GM18508 (cell line): ENCODE measurements at regions not wholly inside any gene's neighbourhood (a gene's known extent, or its start where the extent isn't known, plus 50 kb on each side); places are given as distances from the start of the nearest gene placed in this dataset.
"Not testable (repeated sequence)": the region's sequence is repeated elsewhere in the genome, so short reads cannot be mapped to it uniquely, and the experiment has no call there.

Source experiments
- ATAC-seq: cut with Tn5 transposase; IDR thresholded peaks from one replicate; pipeline ENCODE4 v1.9.1; 2021; ENCODE audit warnings: moderate number of reproducible peaks; ENCODE audit not compliant: insufficient read depth, unreplicated experiment

DNA sequence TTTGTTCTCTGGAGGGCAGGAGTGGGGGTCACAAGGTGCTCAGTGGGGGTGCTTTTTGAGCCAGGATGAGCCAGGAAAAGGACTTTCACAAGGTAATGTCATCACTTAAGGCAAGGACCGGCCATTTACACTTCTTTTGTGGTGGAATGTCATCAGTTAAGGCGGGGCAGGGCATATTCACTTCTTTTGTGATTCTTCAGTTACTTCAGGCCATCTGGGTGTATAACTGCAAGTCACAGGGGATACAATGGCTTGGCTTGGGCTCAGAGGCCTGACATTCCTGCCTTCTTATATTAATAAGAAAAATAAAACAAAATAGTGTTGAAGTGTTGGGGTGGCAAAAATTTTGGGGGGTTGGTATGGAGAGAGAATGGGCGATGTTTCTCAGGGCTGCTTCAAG, 841.8 kb downstream of the SLITRK5 start:
- not testable (repeated sequence) for ATAC-seq

DNA sequence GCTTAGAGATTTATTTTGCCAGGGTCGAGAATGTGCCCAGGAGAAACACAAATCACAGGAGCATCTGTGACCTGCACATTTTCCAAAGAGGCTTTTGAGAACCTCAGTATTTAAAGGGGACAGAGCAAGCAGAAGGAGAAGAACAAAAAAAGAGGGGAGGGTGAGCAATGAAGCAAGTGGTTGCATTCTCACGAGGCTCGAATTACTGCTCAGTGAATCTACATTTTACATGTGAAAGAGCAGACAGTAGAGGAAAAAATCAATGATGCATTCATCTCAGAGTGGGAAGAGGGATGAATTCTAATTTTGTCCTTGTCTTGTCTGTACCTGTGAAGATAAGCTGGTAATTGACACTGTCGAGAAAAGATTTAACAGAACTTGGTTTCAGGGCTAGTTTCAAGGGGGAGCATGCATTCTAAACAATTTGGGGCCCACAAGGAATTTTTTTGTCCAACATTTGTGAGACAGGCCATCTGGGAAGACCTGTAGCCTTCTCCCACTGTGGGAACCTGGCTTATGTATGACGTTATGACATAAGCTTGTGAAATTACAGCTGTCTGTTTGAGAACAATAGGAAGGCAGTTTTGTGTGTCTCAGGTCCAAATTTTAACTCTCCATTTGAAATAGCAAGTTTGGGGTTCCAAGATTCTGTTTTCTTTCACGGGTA, 855.1 kb downstream of the SLITRK5 start:
- ATAC-seq, result no peak

GRCh38 chr13:88526853-88527215, 855.7 kb downstream of the SLITRK5 start:
- no peak for ATAC-seq

DNA sequence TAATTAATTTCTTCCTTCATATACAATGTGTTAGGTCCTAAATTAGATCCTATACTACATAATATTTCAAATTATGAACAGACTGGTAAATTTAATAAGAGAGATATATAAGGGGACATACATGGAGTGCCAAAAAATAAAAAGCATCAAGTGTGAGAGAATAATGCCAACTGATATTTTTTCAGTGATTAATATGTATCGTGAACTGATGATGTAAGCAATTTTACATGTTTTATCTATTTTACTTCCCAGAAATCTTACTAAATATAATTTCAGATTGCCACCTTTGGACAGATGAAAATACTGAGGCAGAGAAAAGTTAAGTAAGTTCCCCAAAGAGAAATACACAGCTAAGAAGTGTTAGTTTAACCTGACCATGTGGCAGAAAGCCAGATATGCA, 870.8 kb downstream of the SLITRK5 start:
- no peak for ATAC-seq

DNA sequence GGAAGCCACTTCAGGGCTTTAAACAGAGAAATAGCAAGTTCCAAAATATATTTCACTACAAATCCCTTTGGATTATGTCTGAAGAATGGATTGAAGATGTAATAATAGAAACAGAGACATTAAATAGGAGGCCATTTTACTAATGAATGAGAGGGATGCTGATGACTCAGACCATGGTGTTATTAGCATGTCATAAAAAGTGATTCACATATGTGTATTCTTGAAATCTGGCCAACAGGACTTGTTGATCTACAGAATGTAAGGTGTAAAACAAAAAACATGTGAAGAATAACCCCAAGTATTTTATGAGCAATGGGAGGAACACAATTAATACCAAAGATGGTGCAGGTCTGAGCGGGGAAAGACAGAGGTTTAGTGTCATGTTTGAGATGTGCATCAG, 873.7 kb downstream of the SLITRK5 start:
- ATAC-seq, result no peak

DNA sequence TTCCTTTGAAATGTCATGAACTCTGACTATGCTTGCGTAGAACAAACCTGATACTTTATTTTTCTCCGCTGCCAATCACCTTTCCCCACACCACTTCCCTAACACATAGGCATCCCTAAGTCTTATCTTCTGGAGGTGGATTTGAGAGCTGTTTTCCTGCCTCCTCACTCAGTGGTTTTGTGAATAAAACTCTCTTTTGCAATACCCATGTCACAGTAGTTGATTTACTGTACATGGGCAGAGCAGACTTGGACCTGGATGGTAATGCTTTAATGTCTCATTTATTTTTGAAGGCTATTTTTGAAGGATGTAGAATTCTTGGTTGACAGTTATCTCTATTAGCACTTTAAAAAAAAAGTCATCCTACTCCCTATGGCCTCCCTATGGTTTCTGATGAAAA, 881.8 kb downstream of the SLITRK5 start:
- ATAC-seq, result no peak

- ATAC-seq, result no peak
Observed at GRCh38 chr13:88565566-88565965, 894.4 kb downstream of the SLITRK5 start.

DNA sequence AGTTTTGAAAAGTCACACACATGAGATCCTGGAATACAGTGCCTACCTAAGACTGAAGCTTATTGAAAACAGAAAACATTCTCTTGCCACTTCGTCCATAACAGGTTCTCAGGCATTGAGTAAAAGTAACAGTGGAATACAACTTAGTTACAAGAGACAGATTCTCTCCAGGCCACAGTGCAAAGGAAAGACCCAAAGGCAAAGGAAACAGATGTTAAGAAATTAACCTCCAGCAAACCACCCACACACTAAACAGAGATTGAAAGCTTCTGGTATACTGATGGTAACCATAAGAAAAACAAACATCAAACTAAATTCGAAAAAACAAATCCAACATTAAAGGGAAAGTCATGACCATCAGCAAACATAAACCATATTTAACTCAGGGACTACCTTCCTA, 914.7 kb downstream of the SLITRK5 start:
- ATAC-seq, result no peak

- ATAC-seq, result no peak
Observed at GRCh38 chr13:88586263-88586662, 915.1 kb downstream of the SLITRK5 start.

GRCh38 chr13:88590574-88590973, 919.4 kb downstream of the SLITRK5 start:
- ATAC-seq, result no peak

GRCh38 chr13:88592105-88592504, 920.9 kb downstream of the SLITRK5 start:
- ATAC-seq, result no peak

DNA sequence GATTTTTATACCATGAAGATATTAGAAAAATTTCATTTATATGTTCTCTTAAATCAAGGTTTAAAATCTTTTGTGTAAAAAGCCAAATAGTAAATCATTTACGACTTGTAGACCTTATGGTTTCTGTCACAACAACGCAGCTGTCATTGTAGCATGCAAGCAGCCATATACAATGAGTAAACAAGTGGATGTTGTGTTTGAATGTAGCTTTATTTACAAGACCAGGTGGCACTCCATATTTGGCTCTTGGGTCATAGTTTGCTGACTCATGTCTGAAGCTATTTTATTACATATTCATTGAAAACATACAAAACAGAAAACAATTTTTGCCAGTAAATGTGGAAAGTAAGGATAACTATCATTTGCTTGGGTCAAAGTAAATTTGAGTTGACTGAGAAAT, 930.8 kb downstream of the SLITRK5 start:
- ATAC-seq, result no peak

DNA sequence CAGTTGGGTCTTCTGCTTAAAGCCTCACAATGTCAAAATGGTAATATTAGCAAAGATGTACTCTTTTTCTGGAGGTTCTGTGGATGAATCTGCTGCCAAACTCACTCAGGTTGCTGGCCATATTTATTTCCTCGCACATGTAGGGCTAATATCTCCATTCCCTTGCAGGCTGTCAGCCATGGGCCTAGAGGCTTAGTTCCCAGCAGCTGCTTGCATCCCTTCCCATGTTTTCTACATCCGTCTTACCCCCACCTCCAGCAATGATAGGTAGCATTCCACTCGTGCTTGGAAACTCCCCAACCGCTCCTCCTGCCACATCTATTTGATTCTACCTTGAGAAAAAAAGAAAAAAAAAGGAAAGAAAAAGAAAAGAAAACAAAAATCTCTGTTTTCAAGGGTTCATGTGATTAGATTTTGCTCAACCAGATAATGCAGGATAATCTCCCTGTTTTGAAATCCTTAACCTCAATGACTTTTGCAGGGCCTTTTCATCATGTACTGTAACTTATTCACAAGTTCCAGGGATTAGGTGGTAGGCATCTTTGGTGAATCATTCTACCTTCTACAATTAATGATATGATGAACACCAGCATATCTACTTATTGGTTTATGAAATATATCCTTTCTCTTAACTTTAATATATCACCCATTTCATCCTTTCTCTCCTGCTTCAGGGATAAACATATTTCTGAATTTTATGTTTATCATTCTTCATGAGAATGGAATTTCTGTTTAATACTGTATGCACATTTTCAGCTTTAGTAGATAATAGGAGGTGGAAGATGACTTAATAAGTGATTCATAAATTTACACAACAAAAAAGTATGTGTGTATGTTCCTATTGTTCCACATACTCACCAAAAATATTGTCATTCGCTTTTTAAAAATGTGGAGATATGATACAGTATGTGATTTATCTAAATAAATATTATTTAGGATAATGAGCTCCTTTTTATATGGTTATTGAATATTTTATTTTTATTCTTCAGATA, 931.9 kb downstream of the SLITRK5 start:
- no peak for ATAC-seq

DNA sequence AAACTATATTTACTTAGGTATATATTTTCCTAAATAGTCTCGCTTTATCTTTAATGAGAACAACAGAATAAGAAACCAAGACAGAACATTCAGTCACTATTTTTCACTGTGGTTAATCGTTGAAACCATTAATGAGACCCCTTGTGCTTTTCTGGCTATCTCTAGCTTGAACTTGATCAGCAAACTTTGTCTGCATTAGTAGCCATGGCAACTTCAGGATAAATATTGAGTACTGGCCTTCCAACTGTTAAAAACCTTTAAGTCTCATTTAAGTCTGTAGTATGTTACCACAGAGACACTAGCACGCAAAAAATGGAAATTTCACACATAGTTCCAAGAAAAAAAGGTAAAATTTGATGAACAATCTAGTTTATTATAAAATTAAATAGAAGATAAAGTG, 946.0 kb downstream of the SLITRK5 start:
- no peak for ATAC-seq

DNA sequence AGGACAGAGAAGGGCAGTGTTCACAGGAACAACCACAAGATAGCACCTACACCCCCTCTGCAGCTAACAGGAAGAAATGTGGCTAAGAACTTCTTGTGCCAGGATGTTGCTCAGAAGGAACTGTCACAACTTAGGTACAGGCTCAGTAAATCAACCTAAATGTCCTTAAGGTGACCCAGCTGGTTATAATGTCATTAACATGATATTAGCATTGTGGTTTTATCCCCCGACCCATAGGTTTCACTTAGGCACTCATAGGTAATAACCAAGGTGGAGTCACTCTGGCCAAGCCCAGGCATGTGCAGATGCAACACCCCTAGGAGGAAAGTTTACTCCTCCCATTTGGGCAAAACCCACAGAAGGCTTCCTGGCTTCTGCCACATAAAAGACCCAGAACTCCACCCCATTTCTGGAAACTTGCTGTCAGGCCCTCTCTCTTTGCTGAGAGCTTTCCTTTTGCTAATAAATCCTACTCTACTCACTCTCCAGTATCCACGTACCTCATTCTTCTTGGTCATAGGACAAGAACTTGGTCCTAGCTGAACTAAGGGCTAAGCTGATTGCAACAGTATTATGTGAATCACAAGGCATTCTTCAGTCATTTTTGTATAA, 951.3 kb downstream of the SLITRK5 start:
- no peak for ATAC-seq

DNA sequence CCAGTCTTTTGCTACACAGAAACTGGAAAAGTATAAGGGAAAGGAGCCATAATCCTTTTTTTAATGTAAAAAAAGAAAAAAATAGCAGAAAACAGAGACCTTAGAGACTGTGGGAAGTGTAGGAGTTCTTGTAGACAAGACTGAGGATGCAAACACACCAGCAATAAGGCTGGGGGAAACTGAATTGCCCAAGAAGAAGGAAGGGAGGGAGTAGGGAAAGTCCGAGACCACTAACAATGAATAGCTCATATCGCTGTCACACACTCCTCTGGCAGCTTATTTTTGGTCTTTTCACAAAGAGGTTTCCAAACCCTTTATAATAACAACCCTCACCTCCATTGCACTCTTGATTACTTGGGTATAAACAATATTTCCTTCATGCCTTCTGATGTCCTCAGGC, 952.0 kb downstream of the SLITRK5 start:
- ATAC-seq, result no peak

- ATAC-seq, result no peak
Observed at GRCh38 chr13:88627071-88627470, 955.9 kb downstream of the SLITRK5 start.

DNA sequence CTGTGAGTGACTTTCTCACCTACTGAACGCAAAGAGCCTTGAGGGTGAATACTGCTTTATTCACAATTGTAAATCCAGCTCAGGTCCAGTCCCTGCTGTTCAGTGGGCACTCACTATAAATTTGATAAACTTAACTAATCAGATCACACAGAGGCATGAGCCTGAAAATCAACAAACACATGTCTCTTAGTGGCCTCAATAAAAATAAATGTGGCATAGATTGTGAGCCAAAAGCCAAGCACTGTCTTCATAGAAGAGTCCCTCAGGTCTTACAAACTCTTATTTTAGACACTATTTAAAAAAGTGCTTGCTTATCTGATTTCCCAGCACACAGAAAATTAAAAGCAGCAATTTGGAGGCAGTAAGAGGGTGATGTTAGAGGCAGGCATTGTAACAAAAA, 957.7 kb downstream of the SLITRK5 start:
- ATAC-seq, result no peak

GRCh38 chr13:88637935-88638334, 966.8 kb downstream of the SLITRK5 start:
- ATAC-seq, result no peak

- ATAC-seq, result no peak
Observed at GRCh38 chr13:88643233-88643632, 972.1 kb downstream of the SLITRK5 start.
